MM.1S (cell line): ENCODE measurements at regions not wholly inside any gene's neighbourhood (a gene's known extent, or its start where the extent isn't known, plus 50 kb on each side); places are given as distances from the start of the nearest gene placed in this dataset.

Experiments used
- DNase-seq: peaks from one replicate; pipeline ENCODE4 v3.0.0-alpha.2; 2015
- H2AFZ ChIP-seq: fragments of 300-600 bp; sonication (generic); 2 replicates; pipeline ENCODE4 v1.6.0; 2016; ENCODE audit warnings: antibody characterized with exemption, low read length
- H3F3A ChIP-seq: fragments of 300-600 bp; sonication (generic); 2 replicates; pipeline ENCODE4 v1.6.1; 2016; ENCODE audit warnings: mild to moderate bottlenecking, antibody characterized with exemption, low read length, moderate library complexity, mixed read lengths; ENCODE audit not compliant: insufficient read depth
- H3K27ac ChIP-seq: fragments of 300-600 bp; sonication (generic); 2 replicates; pipeline ENCODE4 v1.5.1; 2016; ENCODE audit warnings: mild to moderate bottlenecking, low read length
- H3K27me3 ChIP-seq: fragments of 300-600 bp; sonication (generic); replicated peaks from 2 replicates; pipeline ENCODE4 v1.6.0; 2016; ENCODE audit warnings: low read length; ENCODE audit not compliant: insufficient read depth
- H3K36me3 ChIP-seq: fragments of 300-600 bp; sonication (generic); replicated peaks from 2 replicates; pipeline ENCODE4 v1.6.1; 2016; ENCODE audit warnings: mild to moderate bottlenecking, low read length, mixed read lengths; ENCODE audit not compliant: insufficient read depth
- H3K4me1 ChIP-seq: fragments of 300-600 bp; sonication (generic); 2 replicates; pipeline ENCODE4 v1.6.1; 2016; ENCODE audit warnings: low read length, mixed read lengths
- H3K4me2 ChIP-seq: fragments of 300-600 bp; sonication (generic); 2 replicates; pipeline ENCODE4 v1.6.0; 2016; ENCODE audit warnings: low read depth, low read length
- H3K4me3 ChIP-seq: fragments of 300-600 bp; sonication (generic); 2 replicates; pipeline ENCODE4 v1.5.1; 2016; ENCODE audit warnings: low read length, mixed read lengths
- H3K79me2 ChIP-seq: fragments of 300-600 bp; sonication (generic); 2 replicates; pipeline ENCODE4 v1.6.1; 2016; ENCODE audit warnings: mixed run types, low read length, mixed read lengths
- H3K9ac ChIP-seq: fragments of 300-600 bp; sonication (generic); 2 replicates; pipeline ENCODE4 v1.6.1; 2016; ENCODE audit warnings: low read length, mixed read lengths
- H3K9me2 ChIP-seq: fragments of 300-600 bp; sonication (generic); replicated peaks from 2 replicates; pipeline ENCODE4 v1.6.1; 2016; ENCODE audit warnings: mild to moderate bottlenecking, low read length, mixed read lengths; ENCODE audit not compliant: insufficient read depth
- H3K9me3 ChIP-seq: fragments of 300-600 bp; sonication (generic); replicated peaks from 2 replicates; pipeline ENCODE4 v1.6.1; 2016; ENCODE audit warnings: mild to moderate bottlenecking, low read length, mixed read lengths; ENCODE audit not compliant: insufficient read depth
- H4K20me1 ChIP-seq: fragments of 300-600 bp; sonication (generic); 2 replicates; pipeline ENCODE4 v1.6.1; 2016; ENCODE audit warnings: mild to moderate bottlenecking, low read length, moderate library complexity, mixed read lengths; ENCODE audit not compliant: insufficient read depth
- EZH2 ChIP-seq: fragments of 300-600 bp; sonication (generic); optimal IDR thresholded peaks from 2 replicates; pipeline ENCODE3; 2017; ENCODE audit warnings: low read depth, mild to moderate bottlenecking, antibody characterized with exemption, low read length, mixed read lengths
- EZH2phosphoT487 ChIP-seq: fragments of 300-600 bp; sonication (generic); IDR thresholded peaks from 2 replicates; pipeline ENCODE4 v1.6.1; 2018; ENCODE audit warnings: antibody characterized with exemption, low read length
- TF ChIP-seq, protein P1 (sequence below): fragments of 300-600 bp; sonication (generic); IDR thresholded peaks from 2 replicates; pipeline ENCODE4 v1.5.1; 2016; ENCODE audit warnings: antibody characterized with exemption, low read length, mixed read lengths

DNA sequence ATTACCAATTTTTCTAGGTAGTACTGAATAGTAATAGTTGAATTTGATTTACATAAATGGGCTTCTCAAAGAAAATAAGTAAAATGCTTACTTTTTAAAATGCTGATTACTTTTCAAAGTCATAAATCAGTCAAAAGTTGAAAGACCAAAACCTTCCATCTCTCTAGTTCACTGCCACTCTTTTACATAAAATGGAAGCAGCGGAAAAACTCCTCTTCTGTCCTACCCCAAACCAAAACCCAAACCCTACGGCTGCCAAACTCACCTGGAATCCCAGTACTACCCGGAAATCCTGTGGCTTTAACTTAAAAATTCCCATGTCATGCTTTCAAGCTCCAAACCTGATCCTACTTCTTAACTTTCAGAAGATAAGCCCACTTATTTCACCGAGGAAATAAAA is 81.2 kb upstream of the MAPRE2 start:
- TF ChIP-seq, protein P1, sequence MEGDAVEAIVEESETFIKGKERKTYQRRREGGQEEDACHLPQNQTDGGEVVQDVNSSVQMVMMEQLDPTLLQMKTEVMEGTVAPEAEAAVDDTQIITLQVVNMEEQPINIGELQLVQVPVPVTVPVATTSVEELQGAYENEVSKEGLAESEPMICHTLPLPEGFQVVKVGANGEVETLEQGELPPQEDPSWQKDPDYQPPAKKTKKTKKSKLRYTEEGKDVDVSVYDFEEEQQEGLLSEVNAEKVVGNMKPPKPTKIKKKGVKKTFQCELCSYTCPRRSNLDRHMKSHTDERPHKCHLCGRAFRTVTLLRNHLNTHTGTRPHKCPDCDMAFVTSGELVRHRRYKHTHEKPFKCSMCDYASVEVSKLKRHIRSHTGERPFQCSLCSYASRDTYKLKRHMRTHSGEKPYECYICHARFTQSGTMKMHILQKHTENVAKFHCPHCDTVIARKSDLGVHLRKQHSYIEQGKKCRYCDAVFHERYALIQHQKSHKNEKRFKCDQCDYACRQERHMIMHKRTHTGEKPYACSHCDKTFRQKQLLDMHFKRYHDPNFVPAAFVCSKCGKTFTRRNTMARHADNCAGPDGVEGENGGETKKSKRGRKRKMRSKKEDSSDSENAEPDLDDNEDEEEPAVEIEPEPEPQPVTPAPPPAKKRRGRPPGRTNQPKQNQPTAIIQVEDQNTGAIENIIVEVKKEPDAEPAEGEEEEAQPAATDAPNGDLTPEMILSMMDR, result no peak
- H4K20me1 ChIP-seq, result no peaks in the 10 kb centered on the region
- H3K9me2 ChIP-seq, result no peaks in the 10 kb centered on the region
- no peak overlapping the region for H3K27ac ChIP-seq
- H3K9ac ChIP-seq, result no peak overlapping the region
- DNase-seq, result no peak
- H3K4me1 ChIP-seq, result no peaks in the 10 kb centered on the region
- no peaks in the 10 kb centered on the region for H3K27me3 ChIP-seq
- H3K36me3 ChIP-seq, result no peaks in the 10 kb centered on the region
- H3K4me2 ChIP-seq, result no peak overlapping the region
- no peaks in the 10 kb centered on the region for H3K9me3 ChIP-seq
- no peak overlapping the region for H3K4me3 ChIP-seq
- no peaks in the 10 kb centered on the region for H3F3A ChIP-seq
- H2AFZ ChIP-seq, result no peak overlapping the region
- no peaks in the 10 kb centered on the region for H3K79me2 ChIP-seq

DNA sequence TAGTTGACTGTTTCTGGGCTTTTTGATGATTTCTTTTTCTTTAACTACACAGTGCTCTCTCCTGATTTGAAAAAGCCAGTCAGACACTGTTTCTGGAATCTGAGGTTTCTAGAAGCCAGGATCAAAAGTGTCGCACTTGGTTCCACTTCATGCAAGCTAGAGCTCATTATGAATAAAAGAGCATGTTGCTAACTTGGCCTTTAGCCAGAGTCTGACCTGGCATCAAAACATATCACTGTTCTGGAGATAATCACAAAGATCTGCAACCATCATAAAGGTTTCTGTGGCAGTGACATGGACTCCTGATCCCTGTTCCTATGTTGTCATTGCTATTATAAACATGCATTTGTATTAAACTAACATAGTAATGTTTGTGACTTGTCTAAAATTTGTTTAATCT is 76.1 kb upstream of the MAPRE2 start:
- DNase-seq, result no peak
- H3F3A ChIP-seq, result no peaks in the 10 kb centered on the region
- H3K9me3 ChIP-seq, result no peaks in the 10 kb centered on the region
- no peak overlapping the region for H2AFZ ChIP-seq
- no peaks in the 10 kb centered on the region for H3K9me2 ChIP-seq
- H3K4me2 ChIP-seq, result no peak overlapping the region
- H3K4me3 ChIP-seq, result no peak overlapping the region
- no peak for TF ChIP-seq EZH2phosphoT487
- TF ChIP-seq, protein P1, result no peak
- TF ChIP-seq EZH2, result no peak
- no peaks in the 10 kb centered on the region for H3K36me3 ChIP-seq
- H4K20me1 ChIP-seq, result no peaks in the 10 kb centered on the region
- no peaks in the 10 kb centered on the region for H3K4me1 ChIP-seq
- H3K9ac ChIP-seq, result no peak overlapping the region
- no peak overlapping the region for H3K27ac ChIP-seq
- no peaks in the 10 kb centered on the region for H3K27me3 ChIP-seq
- no peaks in the 10 kb centered on the region for H3K79me2 ChIP-seq

DNA sequence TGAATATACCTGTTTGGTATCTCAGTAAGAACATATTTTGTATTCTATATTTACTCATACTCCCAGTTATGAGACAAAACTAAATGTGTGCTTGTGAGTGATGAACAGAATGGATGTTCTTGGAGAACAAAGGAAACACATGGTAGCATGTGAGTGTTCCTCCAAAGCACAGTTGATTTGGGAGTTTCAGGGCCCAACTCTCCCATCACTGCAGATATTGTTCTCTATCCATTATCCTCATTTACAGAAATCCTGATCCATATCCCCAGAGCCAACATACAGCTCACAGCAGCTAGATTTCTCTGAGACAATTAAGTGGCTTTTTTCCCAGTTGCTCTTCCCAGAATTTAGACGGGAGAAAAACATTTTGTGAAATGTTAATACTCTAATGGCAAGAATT is 75.6 kb upstream of the MAPRE2 start:
- DNase-seq, result no peak
- Histone ChIP-seq H3K9ac (no peak overlapping the region), H3K36me3 (no peaks in the 10 kb centered on the region), H3K4me3 (no peak overlapping the region), H3K27me3 (no peaks in the 10 kb centered on the region), H4K20me1 (no peaks in the 10 kb centered on the region), H3K4me2 (no peak overlapping the region), H2AFZ (no peak overlapping the region), H3K27ac (no peak overlapping the region), H3K79me2 (no peaks in the 10 kb centered on the region), H3F3A (no peaks in the 10 kb centered on the region), H3K9me3 (no peaks in the 10 kb centered on the region), H3K9me2 (no peaks in the 10 kb centered on the region), H3K4me1 (no peaks in the 10 kb centered on the region)
- TF ChIP-seq EZH2phosphoT487 (no peak), EZH2 (no peak)
- TF ChIP-seq, protein P1, result no peak

DNA sequence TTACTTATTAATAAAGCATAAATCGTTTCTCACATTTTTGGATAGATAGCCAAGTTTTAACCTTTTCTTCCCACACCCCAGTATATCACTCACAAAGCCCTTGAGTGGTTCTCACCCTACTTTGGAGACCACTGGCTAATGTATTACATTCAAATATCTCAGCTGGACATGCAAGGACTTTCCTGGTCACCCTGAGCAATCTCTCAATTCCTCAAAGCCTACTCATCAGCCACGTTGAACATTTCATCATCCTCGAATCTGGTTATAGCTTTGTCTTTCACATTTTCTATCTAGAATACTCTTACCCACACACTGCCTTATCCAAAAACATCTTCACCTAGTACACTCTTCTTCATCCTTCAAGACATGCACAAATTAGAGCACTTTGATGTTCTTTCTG is 71.1 kb upstream of the MAPRE2 start:
- Histone ChIP-seq H3K27ac (no peak overlapping the region), H2AFZ (no peak overlapping the region)

More for the DNA sequence above, 71.1 kb upstream of the MAPRE2 start:
- H3K4me3 ChIP-seq, result no peak overlapping the region
- DNase-seq, result no peak
- H3K36me3 ChIP-seq, result no peaks in the 10 kb centered on the region
- H3F3A ChIP-seq, result no peaks in the 10 kb centered on the region
- no peaks in the 10 kb centered on the region for H3K79me2 ChIP-seq
- H3K27me3 ChIP-seq, result no peaks in the 10 kb centered on the region
- no peaks in the 10 kb centered on the region for H3K9me3 ChIP-seq
- H3K4me2 ChIP-seq, result no peak overlapping the region
- TF ChIP-seq, protein P1, result no peak
- TF ChIP-seq EZH2 (no peak), EZH2phosphoT487 (no peak)
- no peaks in the 10 kb centered on the region for H3K4me1 ChIP-seq
- no peak overlapping the region for H3K9ac ChIP-seq
- H4K20me1 ChIP-seq, result no peaks in the 10 kb centered on the region
- H3K9me2 ChIP-seq, result no peaks in the 10 kb centered on the region
